A549 (cell line): ENCODE measurements at regions not wholly inside any gene's neighbourhood (a gene's known extent, or its start where the extent isn't known, plus 50 kb on each side); places are given as distances from the start of the nearest gene placed in this dataset.
A peak's percentile ranks its signal among the peaks of the same experiment; 100 is the strongest.
"Not testable (repeated sequence)": the region's sequence is repeated elsewhere in the genome, so short reads cannot be mapped to it uniquely, and the experiment has no call there.

Experiments used
- ATAC-seq, 2 experiments: fragments of 200-7000 bp in 1 of 2; fragments of >200 bp in 1 of 2; cut with Nextera tagmentation in 1 of 2; cut with Tn5 transposase in 1 of 2; 3 replicates each; pipeline versions ENCODE4 v1.8.0 to v1.9.1; 2018 to 2020; ENCODE audit warnings: mild to moderate bottlenecking in 1 of 2, moderate library complexity in 1 of 2
- CTCF ChIA-PET: fragments of 300-600 bp; sonication (Branson Sonifier 250); formaldehyde crosslinking; extraction: SDS; loops from one replicate; lab custom pipeline; 2021; ENCODE audit warnings: antibody characterized with exemption, inconsistent platforms; lab: Yijun Ruan, JAX
- POLR2A ChIA-PET: fragments of 350-600 bp; formaldehyde crosslinking; extraction: SDS; loops from one replicate; lab custom pipeline; 2021; ENCODE audit warnings: antibody characterized with exemption, inconsistent platforms; lab: Yijun Ruan, JAX
- DNase-seq, 2 experiments: peaks; one replicate each; pipeline versions ENCODE4 v3.0.0 to v3.0.0-alpha.2; 2011 to 2016; ENCODE audit warnings: low read depth in 1 of 2, low spot score in 1 of 2
- FAIRE-seq: peaks from 2 replicates; lab custom pipeline; 2011; peaks lifted over from hg19 to GRCh38; lab: Jason Lieb, UNC
- H3K27ac ChIP-seq, 2 experiments: fragments of >200 bp; sonication (Bioruptor Twin); formaldehyde crosslinking; 3 replicates each; pipeline ENCODE4 v1.5.1; 2016 to 2017
- H3K4me1 ChIP-seq: fragments of >200 bp; sonication (Bioruptor Twin); formaldehyde crosslinking; 3 replicates; pipeline ENCODE4 v1.6.1; 2016
- H3K4me2 ChIP-seq: fragments of >200 bp; sonication (Bioruptor Twin); formaldehyde crosslinking; 3 replicates; pipeline ENCODE4 v1.6.1; 2016
- H3K4me3 ChIP-seq: fragments of >200 bp; sonication (Bioruptor Twin); formaldehyde crosslinking; 3 replicates; pipeline ENCODE4 v1.5.1; 2016
- H3K9me3 ChIP-seq: fragments of >200 bp; sonication (Bioruptor Twin); formaldehyde crosslinking; 3 replicates; pipeline ENCODE4 v1.6.1; 2016
- ATOH8 ChIP-seq: fragments of 250-450 bp; sonication (Bioruptor Pico); IDR thresholded peaks from 2 replicates; pipeline ENCODE4 v1.5.0; 2020; ENCODE audit warnings: low read depth, mild to moderate bottlenecking, moderate library complexity
- CBX2 ChIP-seq: fragments of 200-600 bp; sonication (generic); IDR thresholded peaks from 2 replicates; pipeline ENCODE4 v1.6.1; 2016; ENCODE audit warnings: low read depth, mild to moderate bottlenecking, borderline replicate concordance
- CHD4 ChIP-seq: fragments of 200-600 bp; sonication (generic); IDR thresholded peaks from 2 replicates; pipeline ENCODE4 v1.6.1; 2016; ENCODE audit warnings: antibody characterized with exemption, mild to moderate bottlenecking, borderline replicate concordance
- CTCF ChIP-seq: fragments of >200 bp; sonication (Bioruptor Twin); formaldehyde crosslinking; IDR thresholded peaks from 3 replicates; pipeline ENCODE4 v1.5.1; 2016
- EHF ChIP-seq: fragments of 250-450 bp; sonication (Bioruptor Pico); IDR thresholded peaks from 2 replicates; pipeline ENCODE4 v1.5.0; 2020; ENCODE audit warnings: mild to moderate bottlenecking
- FOSB ChIP-seq: fragments of 250-450 bp; sonication (Bioruptor Pico); IDR thresholded peaks from 2 replicates; pipeline ENCODE4 v1.5.0; 2020; ENCODE audit warnings: mild to moderate bottlenecking, moderate library complexity
- FOXS1 ChIP-seq: fragments of 250-450 bp; sonication (Bioruptor Pico); IDR thresholded peaks from 2 replicates; pipeline ENCODE4 v1.5.0; 2020; ENCODE audit warnings: mild to moderate bottlenecking, moderate library complexity
- GATA3 ChIP-seq: IDR thresholded peaks from 2 replicates; pipeline ENCODE4 v1.6.1; 2012; ENCODE audit warnings: borderline replicate concordance
- HMGXB4 ChIP-seq: fragments of 250-450 bp; sonication (Bioruptor Pico); IDR thresholded peaks from 2 replicates; pipeline ENCODE4 v1.5.0; 2021; ENCODE audit warnings: mild to moderate bottlenecking, moderate library complexity, borderline replicate concordance
- HOXB5 ChIP-seq: fragments of 250-450 bp; sonication (Bioruptor Pico); IDR thresholded peaks from 2 replicates; pipeline ENCODE4 v1.5.0; 2020; ENCODE audit warnings: mild to moderate bottlenecking, moderate library complexity
- JUN ChIP-seq, 2 experiments: fragments of >200 bp; sonication (Bioruptor Twin); formaldehyde crosslinking; IDR thresholded peaks; 2 replicates in 1 of 2; 3 replicates in 1 of 2; pipeline ENCODE4 v1.6.1; 2016 to 2017
- JUNB ChIP-seq: fragments of >200 bp; sonication (Bioruptor Twin); formaldehyde crosslinking; IDR thresholded peaks from 2 replicates; pipeline ENCODE4 v1.6.1; 2016
- KDM1A ChIP-seq: fragments of 200-600 bp; sonication (generic); IDR thresholded peaks from 2 replicates; pipeline ENCODE4 v1.6.1; 2016; ENCODE audit warnings: low read depth, mild to moderate bottlenecking
- MAFK ChIP-seq: fragments of 450-650 bp; IDR thresholded peaks from 2 replicates; pipeline ENCODE4 v1.6.1; 2014; ENCODE audit not compliant: partially characterized antibody
- MAZ ChIP-seq: fragments of 150-350 bp; IDR thresholded peaks from 2 replicates; pipeline ENCODE4 v1.6.1; 2014; ENCODE audit warnings: antibody characterized with exemption, low read depth, low read length, borderline replicate concordance
- NPAS2 ChIP-seq: fragments of 250-450 bp; sonication (Bioruptor Pico); IDR thresholded peaks from 2 replicates; pipeline ENCODE4 v1.8.0; 2022; ENCODE audit warnings: mild to moderate bottlenecking, moderate library complexity, borderline replicate concordance
- NR3C1 ChIP-seq: fragments of >200 bp; sonication (Bioruptor Twin); formaldehyde crosslinking; IDR thresholded peaks from 3 replicates; pipeline ENCODE4 v1.6.1; 2017
- PHF8 ChIP-seq: fragments of 200-600 bp; sonication (generic); IDR thresholded peaks from 2 replicates; pipeline ENCODE4 v1.6.1; 2016; ENCODE audit warnings: low read depth, mild to moderate bottlenecking, antibody characterized with exemption, moderate library complexity, borderline replicate concordance
- RAD21 ChIP-seq, 2 experiments: fragments of >200 bp in 1 of 2; sonication (Bioruptor Twin) in 1 of 2; formaldehyde crosslinking in 1 of 2; IDR thresholded peaks in 1 of 2; conservative IDR thresholded peaks in 1 of 2; 2 replicates in 1 of 2; 3 replicates in 1 of 2; pipeline ENCODE4 v1.6.1; 2012 to 2018; ENCODE audit warnings: inconsistent platforms in 1 of 2
- RARB ChIP-seq: fragments of 250-450 bp; sonication (Bioruptor Pico); IDR thresholded peaks from 2 replicates; pipeline ENCODE4 v1.8.0; 2021; ENCODE audit warnings: mild to moderate bottlenecking, moderate library complexity
- RFX5 ChIP-seq: fragments of 450-650 bp; IDR thresholded peaks from 2 replicates; pipeline ENCODE4 v1.7.1; 2014; ENCODE audit warnings: antibody characterized with exemption, mild to moderate bottlenecking, moderate library complexity
- RNF2 ChIP-seq: fragments of 200-600 bp; sonication (generic); IDR thresholded peaks from 2 replicates; pipeline ENCODE4 v1.6.1; 2016; ENCODE audit warnings: low read depth, mild to moderate bottlenecking, antibody characterized with exemption, moderate library complexity, borderline replicate concordance
- TFCP2L1 ChIP-seq: fragments of 250-450 bp; sonication (Bioruptor Pico); IDR thresholded peaks from 2 replicates; pipeline ENCODE4 v1.5.0; 2021; ENCODE audit warnings: mild to moderate bottlenecking
- USF2 ChIP-seq: fragments of 450-650 bp; IDR thresholded peaks from 2 replicates; pipeline ENCODE4 v1.6.1; 2014; ENCODE audit warnings: antibody characterized with exemption
- ZC3H11A ChIP-seq: fragments of 450-650 bp; IDR thresholded peaks from 2 replicates; pipeline ENCODE4 v1.6.1; 2014; ENCODE audit warnings: antibody characterized with exemption, mild to moderate bottlenecking
- ZNF302 ChIP-seq: fragments of 250-450 bp; sonication (Bioruptor Pico); IDR thresholded peaks from 2 replicates; pipeline ENCODE4 v1.9.0; 2021; ENCODE audit warnings: inconsistent platforms, mild to moderate bottlenecking, moderate library complexity
- whole genome bisulfite sequencing: methylation state at CpG from one replicate; pipeline ENCODE4 v1.1.6; 2017; ENCODE audit errors: missing lambda C conversion rate; 5-methylcytosine and 5-hydroxymethylcytosine counted together

GRCh38 chr7:33796538-33796937 is 108.8 kb upstream of the BMPER start:
- Histone ChIP-seq H3K4me3 (no peak overlapping the region), H3K27ac (no peak overlapping the region)
- no peak for TF ChIP-seq ATOH8 (CRISPR knock-in tag)
- no peak for TF ChIP-seq RNF2
- TF ChIP-seq CTCF: no peak
- TF ChIP-seq HOXB5 (CRISPR knock-in tag): no peak
- TF ChIP-seq JUN (IDR thresholded peaks at IDR 0.05): no peak
- TF ChIP-seq MAZ: no peak
- no peak for TF ChIP-seq ZNF302 (CRISPR knock-in tag)
- TF ChIP-seq TFCP2L1: no peak
- TF ChIP-seq CHD4: no peak
- TF ChIP-seq ZC3H11A: no peak
- TF ChIP-seq RFX5: no peak
- TF ChIP-seq USF2: no peak
- no peak for TF ChIP-seq PHF8
- TF ChIP-seq, all 56 proteins: peak for 0
- Histone ChIP-seq H3K4me2 (no peak overlapping the region), H3K9me3 (no peaks in the 10 kb centered on the region), H3K4me1 (no peaks in the 10 kb centered on the region)
- no peak for FAIRE-seq
- ATAC-seq: no peak
- CTCF ChIA-PET: interaction anchor here (0.8 to 1.9 kb wide), 3 partner anchors 11 to 99 kb away, joined by 3 to 6 read pairs (median 6); no protein-coding TSS in a partner anchor
- WGBS: 80% methylated on average over 1 of the region's 1 CpG
- no peak for DNase-seq
- POLR2A ChIA-PET: no interaction called here

- H3K4me2 ChIP-seq, H3K9me3 ChIP-seq, H3K27ac ChIP-seq, POLR2A ChIA-PET, FAIRE-seq, DNase-seq, ATAC-seq, H3K4me1 ChIP-seq, H3K4me3 ChIP-seq: not testable (repeated sequence)
- peak; percentile 85 for TF ChIP-seq MAFK
- CTCF ChIA-PET: interaction anchor here (0.7 to 1.9 kb wide), 4 partner anchors 9 to 98 kb away, joined by 3 to 6 read pairs (median 4); no protein-coding TSS in a partner anchor
- WGBS: 46% methylated on average over 6 of the region's 6 CpGs
Measured at GRCh38 chr7:33797512-33797911, 107.8 kb upstream of the BMPER start.

- POLR2A ChIA-PET: no interaction called here
- FAIRE-seq: no peak
- ATAC-seq: no peak
- WGBS: 57% methylated on average over 5 of the region's 5 CpGs
- Histone ChIP-seq H3K4me3 (no peak overlapping the region), H3K4me1 (no peaks in the 10 kb centered on the region), H3K9me3 (no peaks in the 10 kb centered on the region), H3K27ac (no peak overlapping the region)
- CTCF ChIA-PET: interaction anchor here (1.0 to 1.9 kb wide), 2 partner anchors 9 to 96 kb away, joined by 3 to 6 read pairs; no protein-coding TSS in a partner anchor
- TF ChIP-seq RARB (CRISPR knock-in tag) (no peak), FOSB (no peak), CBX2 (no peak), NR3C1 (no peak), ATOH8 (CRISPR knock-in tag) (no peak), FOXS1 (CRISPR knock-in tag) (no peak), GATA3 (no peak), CHD4 (no peak), KDM1A (no peak), HMGXB4 (CRISPR knock-in tag) (no peak), EHF (CRISPR knock-in tag) (no peak), NPAS2 (CRISPR knock-in tag) (no peak), RAD21 (conservative IDR thresholded peaks at IDR 0.05 in 1 of 2, IDR thresholded peaks at IDR 0.05 in 1 of 2) (no peak), JUNB (no peak)
- TF ChIP-seq, all 56 proteins: peak for 0
- no peak overlapping the region for H3K4me2 ChIP-seq
- DNase-seq: no peak
Measured at GRCh38 chr7:33798686-33799325, 106.5 kb upstream of the BMPER start.
